Activated CD8-positive, alpha-beta T cell treated with anti-CD3 and anti-CD28 coated beads for 36 hours (primary cell): ENCODE measurements at regions not wholly inside any gene's neighbourhood (a gene's known extent, or its start where the extent isn't known, plus 50 kb on each side); places are given as distances from the start of the nearest gene placed in this dataset.

Experiments used
- ATAC-seq: fragments of 200-7000 bp; cut with Tn5 transposase; one replicate; pipeline ENCODE4 v1.10.0; 2021; ENCODE audit warnings: mild to moderate bottlenecking, moderate library complexity
- CTCF ChIA-PET: fragments of 350-600 bp; sonication (Branson Sonifier 250); formaldehyde crosslinking; loops from one replicate; lab custom pipeline; 2021; ENCODE audit warnings: antibody characterized with exemption; lab: Charles Lee
- POLR2A ChIA-PET: fragments of 350-600 bp; sonication (Branson Sonifier 250); formaldehyde crosslinking; loops from one replicate; lab custom pipeline; 2021; ENCODE audit warnings: antibody characterized with exemption; lab: Charles Lee
- DNase-seq: peaks from one replicate; pipeline ENCODE4 v3.0.0-alpha.2; 2020
- H3K27ac Mint-ChIP-seq: one replicate; pipeline ENCODE4 v1.8.0; 2021; ENCODE audit warnings: mild to moderate bottlenecking, mixed read lengths
- H3K27me3 Mint-ChIP-seq: one replicate; pipeline ENCODE4 v1.8.0; 2021; ENCODE audit warnings: mixed read lengths
- H3K36me3 Mint-ChIP-seq: one replicate; pipeline ENCODE4 v1.8.0; 2021; ENCODE audit warnings: low read depth, mixed read lengths
- H3K4me1 Mint-ChIP-seq: one replicate; pipeline ENCODE4 v1.8.0; 2021; ENCODE audit warnings: low read depth, mixed read lengths
- H3K4me3 Mint-ChIP-seq: one replicate; pipeline ENCODE4 v1.8.0; 2021; ENCODE audit warnings: mild to moderate bottlenecking, moderate library complexity, mixed read lengths
- H3K9me3 Mint-ChIP-seq: one replicate; pipeline ENCODE4 v1.8.0; 2021; ENCODE audit warnings: mixed read lengths
- CTCF ChIP-seq: fragments of 200-600 bp; IDR thresholded peaks from one replicate; pipeline ENCODE4 v1.8.0; 2022; ENCODE audit warnings: antibody characterized with exemption, mild to moderate bottlenecking
- intact Hi-C: fragments of 100-400 bp; cut with micrococcal nuclease; formaldehyde crosslinking; loops from one replicate; pipeline ENCODE4 v1.10.0; 2022

- CTCF ChIA-PET, result no interaction called here
- TF ChIP-seq CTCF, result no peak
- POLR2A ChIA-PET, result interaction anchor here (0.6 kb wide), 1 partner anchor 36 kb away, joined by 3 read pairs; no protein-coding TSS in a partner anchor
- H3K9me3 Mint-ChIP-seq, result no peaks in the 10 kb centered on the region
- DNase-seq (no peak), ATAC-seq (no peak)
- H3K36me3 Mint-ChIP-seq, result no peaks in the 10 kb centered on the region
- no peak overlapping the region for H3K4me3 Mint-ChIP-seq
- peaks cover 21% of the 10 kb centered on the region for H3K4me1 Mint-ChIP-seq
- peaks cover 2% of the 10 kb centered on the region for H3K27me3 Mint-ChIP-seq
- no peak overlapping the region for H3K27ac Mint-ChIP-seq
- intact Hi-C loops, result no loop called here
Observed at GRCh38 chr2:143901185-143901842, 618.6 kb downstream of the ZEB2 start.

- POLR2A ChIA-PET, result no interaction called here
- Mint-ChIP-seq H3K36me3 (no peaks in the 10 kb centered on the region), H3K27me3 (peaks cover 2% of the 10 kb centered on the region), H3K9me3 (no peaks in the 10 kb centered on the region), H3K4me3 (no peak overlapping the region), H3K4me1 (peaks cover 21% of the 10 kb centered on the region), H3K27ac (no peak overlapping the region)
- TF ChIP-seq CTCF, result no peak
- no peak for ATAC-seq
- CTCF ChIA-PET, result no interaction called here
- intact Hi-C loops, result no loop called here
- no peak for DNase-seq
Observed at GRCh38 chr2:143899987-143900386, 619.9 kb downstream of the ZEB2 start.

GRCh38 chr2:143893371-143893770 lies 626.5 kb downstream of the ZEB2 start:
- Mint-ChIP-seq H3K27me3 (peaks cover 6% of the 10 kb centered on the region), H3K27ac (no peak overlapping the region), H3K4me1 (no peaks in the 10 kb centered on the region), H3K36me3 (no peaks in the 10 kb centered on the region), H3K9me3 (no peaks in the 10 kb centered on the region), H3K4me3 (no peak overlapping the region)
- ChIA-PET CTCF (no interaction called here), POLR2A (interaction anchor here (0.6 kb wide), 1 partner anchor 703 kb away, joined by 3 read pairs; no protein-coding TSS in a partner anchor)
- intact Hi-C loops, result no loop called here
- TF ChIP-seq CTCF, result no peak
- DNase-seq (no peak), ATAC-seq (no peak)

- TF ChIP-seq CTCF, result no peak
- intact Hi-C loops, result no loop called here
- H3K4me1 Mint-ChIP-seq, result no peaks in the 10 kb centered on the region
- H3K27ac Mint-ChIP-seq, result no peak overlapping the region
- ATAC-seq, result no peak
- ChIA-PET CTCF (interaction anchor here (0.7 kb wide), 1 partner anchor 96 kb away, joined by 3 read pairs; no protein-coding TSS in a partner anchor), POLR2A (no interaction called here)
- peaks cover 6% of the 10 kb centered on the region for H3K27me3 Mint-ChIP-seq
- H3K36me3 Mint-ChIP-seq, result no peaks in the 10 kb centered on the region
- no peak overlapping the region for H3K4me3 Mint-ChIP-seq
- no peaks in the 10 kb centered on the region for H3K9me3 Mint-ChIP-seq
- no peak for DNase-seq
Observed at GRCh38 chr2:143891879-143892308, 628.0 kb downstream of the ZEB2 start.

- Mint-ChIP-seq H3K27ac (no peak overlapping the region), H3K4me1 (no peaks in the 10 kb centered on the region), H3K4me3 (no peak overlapping the region), H3K9me3 (no peaks in the 10 kb centered on the region), H3K36me3 (no peaks in the 10 kb centered on the region), H3K27me3 (peaks cover 4% of the 10 kb centered on the region)
- no peak for TF ChIP-seq CTCF
- DNase-seq (no peak), ATAC-seq (no peak)
- ChIA-PET CTCF (no interaction called here), POLR2A (no interaction called here)
- intact Hi-C loops, result no loop called here
Observed at GRCh38 chr2:143890798-143891197, 629.1 kb downstream of the ZEB2 start.
